Rectal smooth muscle tissue (tissue), 1 donor: ENCODE measurements at regions not wholly inside any gene's neighbourhood (a gene's known extent, or its start where the extent isn't known, plus 50 kb on each side); places are given as distances from the start of the nearest gene placed in this dataset.

Source experiments
- H3K27ac ChIP-seq: one replicate; pipeline ENCODE4 v1.7.0; 2013; ENCODE audit warnings: low read depth, low read length, inconsistent platforms
- H3K27me3 ChIP-seq: one replicate; pipeline ENCODE4 v1.7.0; 2013; ENCODE audit warnings: low read length; ENCODE audit not compliant: control insufficient read depth, insufficient read depth
- H3K36me3 ChIP-seq: one replicate; pipeline ENCODE4 v1.7.0; 2013; ENCODE audit warnings: low read length; ENCODE audit not compliant: control insufficient read depth, insufficient read depth
- H3K4me1 ChIP-seq: one replicate; pipeline ENCODE4 v1.7.0; 2013; ENCODE audit warnings: low read length; ENCODE audit not compliant: control insufficient read depth, insufficient read depth
- H3K4me3 ChIP-seq: one replicate; pipeline ENCODE4 v1.7.0; 2013; ENCODE audit warnings: low read length
- H3K9ac ChIP-seq: one replicate; pipeline ENCODE4 v1.7.0; 2013; ENCODE audit warnings: low read length

DNA sequence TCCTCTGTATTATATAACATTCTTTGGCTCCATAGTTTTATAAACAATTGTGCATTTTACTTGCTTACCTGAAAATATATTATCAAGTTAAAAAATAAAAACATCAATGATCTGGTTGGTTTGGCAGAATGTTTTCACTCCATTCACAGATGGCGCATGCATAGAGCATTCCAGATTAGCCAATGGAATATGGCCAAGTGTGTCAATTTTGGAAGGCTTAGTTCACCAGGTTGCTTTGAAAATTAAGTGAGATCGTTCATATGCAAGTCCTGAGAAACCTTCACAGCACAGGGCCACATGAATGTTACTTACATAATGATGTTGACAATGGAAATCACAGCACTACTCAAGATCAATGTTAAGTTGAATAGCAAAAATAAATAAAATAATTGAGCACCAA is 335.7 kb downstream of the GRB14 start:
- no peaks in the 10 kb centered on the region for H3K36me3 ChIP-seq
- no peaks in the 10 kb centered on the region for H3K27me3 ChIP-seq
- no peaks in the 10 kb centered on the region for H3K4me1 ChIP-seq
- no peak overlapping the region for H3K9ac ChIP-seq
- no peak overlapping the region for H3K4me3 ChIP-seq
- H3K27ac ChIP-seq, result no peak overlapping the region

GRCh38 chr2:164281896-164282295 is 339.4 kb downstream of the GRB14 start:
- no peaks in the 10 kb centered on the region for H3K4me1 ChIP-seq
- H3K27ac ChIP-seq, result no peak overlapping the region
- H3K4me3 ChIP-seq, result no peak overlapping the region
- H3K27me3 ChIP-seq, result no peaks in the 10 kb centered on the region
- H3K9ac ChIP-seq, result no peak overlapping the region
- H3K36me3 ChIP-seq, result no peaks in the 10 kb centered on the region

GRCh38 chr2:164275659-164276058 is 345.6 kb downstream of the GRB14 start:
- Histone ChIP-seq H3K27ac (no peak overlapping the region), H3K4me1 (no peaks in the 10 kb centered on the region), H3K9ac (no peak overlapping the region), H3K27me3 (no peaks in the 10 kb centered on the region), H3K36me3 (no peaks in the 10 kb centered on the region), H3K4me3 (no peak overlapping the region)

- Histone ChIP-seq H3K9ac (no peak overlapping the region), H3K4me1 (no peaks in the 10 kb centered on the region), H3K4me3 (no peak overlapping the region), H3K36me3 (no peaks in the 10 kb centered on the region), H3K27ac (no peak overlapping the region), H3K27me3 (no peaks in the 10 kb centered on the region)
Measured at GRCh38 chr2:164260506-164260905, 360.8 kb downstream of the GRB14 start.

DNA sequence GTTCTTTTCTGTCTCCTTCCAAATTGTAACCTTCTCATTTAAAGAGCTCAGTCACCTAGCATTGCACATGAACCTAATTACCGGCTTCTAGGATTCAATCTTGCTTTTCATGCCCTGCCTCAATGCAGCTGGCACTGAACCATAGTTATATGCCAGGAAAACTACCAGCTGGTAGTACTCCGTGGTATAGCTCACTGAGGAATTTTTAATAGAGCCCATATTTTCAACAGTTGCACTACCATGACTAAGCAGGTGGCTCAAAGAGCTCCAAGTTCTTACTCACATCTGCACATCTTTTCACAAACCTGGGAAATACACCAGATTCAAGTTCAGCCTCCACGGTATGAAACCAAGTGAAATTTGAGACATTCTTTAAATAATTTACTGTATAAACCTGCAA is 363.5 kb downstream of the GRB14 start:
- Histone ChIP-seq H3K4me1 (no peaks in the 10 kb centered on the region), H3K36me3 (no peaks in the 10 kb centered on the region), H3K9ac (no peak overlapping the region), H3K27me3 (no peaks in the 10 kb centered on the region), H3K27ac (no peak overlapping the region), H3K4me3 (no peak overlapping the region)

DNA sequence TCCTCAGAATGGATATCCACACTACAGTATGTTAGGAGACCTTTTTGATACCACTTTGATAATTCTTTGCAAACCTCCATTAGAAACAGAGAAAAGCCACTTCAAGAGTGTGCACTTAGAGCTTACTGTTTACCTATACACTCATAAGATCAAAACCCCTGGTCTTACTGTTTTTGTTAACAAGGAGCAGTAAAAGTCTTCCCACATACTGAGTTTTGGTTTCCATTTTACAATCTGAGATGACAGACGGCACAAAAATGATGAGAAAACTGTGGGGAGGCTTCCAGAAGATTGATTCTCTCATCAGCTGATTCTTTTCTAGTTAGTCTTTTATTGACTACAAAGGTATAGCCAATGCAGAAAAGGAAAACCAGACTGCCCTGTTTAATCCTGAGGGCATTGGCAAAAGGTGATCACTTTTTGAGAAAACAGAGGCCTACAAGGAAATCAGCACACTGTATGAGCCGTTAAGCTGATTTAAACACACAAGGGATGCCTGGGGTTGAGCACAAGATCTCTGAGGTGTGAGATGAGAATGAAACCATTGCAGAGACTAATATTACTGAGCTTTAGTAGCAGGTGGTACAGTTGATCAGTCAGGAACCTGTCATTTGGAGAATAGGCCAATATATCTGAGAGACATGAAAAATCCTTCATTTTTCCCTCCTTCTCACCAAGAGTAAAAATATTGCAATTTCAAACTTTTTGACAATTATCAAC is 368.6 kb downstream of the GRB14 start:
- H3K9ac ChIP-seq, result no peak overlapping the region
- H3K36me3 ChIP-seq, result no peaks in the 10 kb centered on the region
- no peak overlapping the region for H3K27ac ChIP-seq
- H3K4me3 ChIP-seq, result no peak overlapping the region
- no peaks in the 10 kb centered on the region for H3K27me3 ChIP-seq
- no peaks in the 10 kb centered on the region for H3K4me1 ChIP-seq

- H3K27me3 ChIP-seq, result no peaks in the 10 kb centered on the region
- no peaks in the 10 kb centered on the region for H3K4me1 ChIP-seq
- no peak overlapping the region for H3K9ac ChIP-seq
- no peak overlapping the region for H3K27ac ChIP-seq
- no peaks in the 10 kb centered on the region for H3K36me3 ChIP-seq
- no peak overlapping the region for H3K4me3 ChIP-seq
Measured at GRCh38 chr2:164243315-164243714, 378.0 kb downstream of the GRB14 start.

GRCh38 chr2:164242409-164242808 is 378.9 kb downstream of the GRB14 start:
- no peak overlapping the region for H3K4me3 ChIP-seq
- no peaks in the 10 kb centered on the region for H3K27me3 ChIP-seq

GRCh38 chr2:164234074-164234473 is 387.2 kb downstream of the GRB14 start:
- H3K36me3 ChIP-seq, result no peaks in the 10 kb centered on the region
- H3K27ac ChIP-seq, result no peak overlapping the region
- H3K4me1 ChIP-seq, result no peaks in the 10 kb centered on the region
- no peak overlapping the region for H3K9ac ChIP-seq
- no peaks in the 10 kb centered on the region for H3K27me3 ChIP-seq
- H3K4me3 ChIP-seq, result no peak overlapping the region

More at GRCh38 chr2:164242409-164242808, 378.9 kb downstream of the GRB14 start:
- Histone ChIP-seq H3K36me3 (no peaks in the 10 kb centered on the region), H3K9ac (no peak overlapping the region), H3K4me1 (no peaks in the 10 kb centered on the region), H3K27ac (no peak overlapping the region)

DNA sequence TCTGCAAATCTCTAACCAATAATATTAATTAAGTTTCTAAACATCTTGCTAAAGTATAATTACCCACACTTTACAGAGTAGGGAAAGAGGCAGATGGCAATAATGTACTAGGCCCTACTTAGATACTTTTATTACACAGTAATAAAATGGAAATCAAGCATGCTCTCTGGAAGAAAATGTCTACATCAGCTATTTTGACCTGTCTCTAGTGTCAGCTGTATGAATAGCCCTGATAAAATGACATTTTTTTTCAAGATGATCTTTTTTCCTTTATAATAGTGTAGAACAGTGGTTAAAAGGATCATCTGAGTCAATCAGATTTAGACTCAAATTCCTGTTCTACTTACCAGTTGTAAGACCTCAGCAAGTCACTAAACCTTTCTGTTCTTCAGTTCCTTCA is 397.3 kb downstream of the GRB14 start:
- Histone ChIP-seq H3K27ac (no peak overlapping the region), H3K27me3 (no peaks in the 10 kb centered on the region)

DNA sequence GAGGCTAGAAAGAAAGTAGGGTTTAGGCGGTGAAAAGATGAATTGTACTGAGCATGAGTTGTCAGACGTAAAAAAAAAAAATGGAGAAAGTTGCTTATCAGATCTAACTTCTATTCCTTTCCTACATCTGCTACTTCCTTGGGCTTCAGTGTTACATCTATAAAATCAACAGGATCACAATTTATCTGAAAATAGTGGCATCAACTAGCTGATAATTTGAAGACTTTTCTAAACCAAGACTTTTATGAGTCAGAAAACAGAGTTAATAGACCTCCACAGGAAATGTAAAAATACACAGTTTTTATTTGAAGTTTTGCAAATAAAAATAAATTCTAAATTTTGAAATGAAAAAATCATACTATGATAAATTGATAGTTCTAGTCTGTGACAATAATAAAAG is 399.8 kb downstream of the GRB14 start:
- Histone ChIP-seq H3K4me3 (no peak overlapping the region), H3K36me3 (no peaks in the 10 kb centered on the region), H3K4me1 (no peaks in the 10 kb centered on the region), H3K27ac (no peak overlapping the region), H3K27me3 (no peaks in the 10 kb centered on the region), H3K9ac (no peak overlapping the region)

More for the DNA sequence above, 397.3 kb downstream of the GRB14 start:
- Histone ChIP-seq H3K4me3 (no peak overlapping the region), H3K36me3 (no peaks in the 10 kb centered on the region), H3K9ac (no peak overlapping the region), H3K4me1 (no peaks in the 10 kb centered on the region)

DNA sequence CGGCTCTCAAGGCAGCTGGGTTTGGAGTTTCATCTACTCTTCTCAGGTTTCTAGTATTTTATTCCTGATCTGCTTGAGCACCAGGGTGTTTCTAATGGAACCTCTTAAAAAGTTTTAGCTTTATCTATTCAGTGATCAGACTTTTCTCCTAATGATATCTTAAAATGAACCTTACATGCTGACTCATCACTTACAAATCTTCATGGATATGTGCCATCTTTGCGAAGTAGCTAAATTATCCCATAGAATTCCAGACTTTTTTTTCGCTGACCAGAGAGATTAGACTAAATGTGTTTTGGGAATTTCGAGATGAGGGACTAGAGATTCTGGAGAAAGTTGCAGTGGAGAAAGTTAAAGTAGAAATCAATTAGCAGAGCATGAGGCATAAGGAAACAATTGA is 401.0 kb downstream of the GRB14 start:
- no peak overlapping the region for H3K9ac ChIP-seq
- H3K4me1 ChIP-seq, result no peaks in the 10 kb centered on the region
- H3K4me3 ChIP-seq, result no peak overlapping the region
- no peak overlapping the region for H3K27ac ChIP-seq
- no peaks in the 10 kb centered on the region for H3K27me3 ChIP-seq
- H3K36me3 ChIP-seq, result no peaks in the 10 kb centered on the region

DNA sequence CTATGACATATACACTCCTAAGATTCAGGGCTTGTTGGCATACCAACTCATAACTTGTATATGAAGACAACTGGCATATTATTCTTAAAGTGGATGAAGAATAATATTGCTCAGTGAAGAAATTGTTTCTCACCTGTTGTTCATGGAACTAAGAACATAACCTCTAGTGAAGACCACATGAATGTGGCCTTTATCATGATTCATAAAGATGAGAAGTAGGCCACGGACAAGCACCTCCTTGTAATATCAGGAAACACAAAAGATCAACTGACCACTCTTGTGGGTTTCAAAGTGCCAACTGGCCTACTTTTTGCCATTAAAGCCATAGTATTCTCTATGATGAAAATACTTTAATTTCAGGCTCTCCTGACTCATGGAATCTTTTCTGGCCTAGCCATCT is 407.4 kb downstream of the GRB14 start:
- no peaks in the 10 kb centered on the region for H3K36me3 ChIP-seq
- no peak overlapping the region for H3K9ac ChIP-seq

More for the DNA sequence above, 407.4 kb downstream of the GRB14 start:
- H3K27me3 ChIP-seq, result no peaks in the 10 kb centered on the region
- no peak overlapping the region for H3K4me3 ChIP-seq
- H3K27ac ChIP-seq, result no peak overlapping the region
- no peaks in the 10 kb centered on the region for H3K4me1 ChIP-seq
